Loucy (cell line): ENCODE measurements at regions not wholly inside any gene's neighbourhood (a gene's known extent, or its start where the extent isn't known, plus 50 kb on each side); places are given as distances from the start of the nearest gene placed in this dataset.

Experiments
- CTCF ChIP-seq: fragments of 200-600 bp; sonication (generic); conservative IDR thresholded peaks from 2 replicates; pipeline ENCODE4 v1.5.1; 2014; ENCODE audit warnings: mild to moderate bottlenecking, antibody characterized with exemption, low read length
- EZH2phosphoT487 ChIP-seq: fragments of 200-600 bp; IDR thresholded peaks from 2 replicates; pipeline ENCODE4 v1.6.1; 2018; ENCODE audit warnings: antibody characterized with exemption, mild to moderate bottlenecking, moderate library complexity, borderline replicate concordance

- TF ChIP-seq CTCF (no peak), EZH2phosphoT487 (no peak)
Observed at GRCh38 chr2:184032983-184033382, 565.3 kb upstream of the ZNF804A start.
